HG02588 (cell line): ENCODE measurements at regions not wholly inside any gene's neighbourhood (a gene's known extent, or its start where the extent isn't known, plus 50 kb on each side); places are given as distances from the start of the nearest gene placed in this dataset.

Source experiments
- ATAC-seq: cut with Tn5 transposase; IDR thresholded peaks from one replicate; pipeline ENCODE4 v1.9.1; 2021; ENCODE audit warnings: mild to moderate bottlenecking, moderate library complexity; ENCODE audit not compliant: unreplicated experiment

GRCh38 chr2:18332477-18332876, 228.0 kb downstream of the RDH14 start:
- no peak for ATAC-seq

GRCh38 chr2:18325118-18325517, 235.3 kb downstream of the RDH14 start:
- no peak for ATAC-seq

GRCh38 chr2:18319987-18320386, 240.5 kb downstream of the RDH14 start:
- ATAC-seq: no peak

- ATAC-seq: no peak
Measured at GRCh38 chr2:18317017-18317416, 243.4 kb downstream of the RDH14 start.

- ATAC-seq: no peak
Measured at GRCh38 chr2:18312818-18313217, 247.6 kb downstream of the RDH14 start.

GRCh38 chr2:18311420-18312195, 248.8 kb downstream of the RDH14 start:
- ATAC-seq: no peak

- ATAC-seq: no peak
Measured at GRCh38 chr2:18309627-18310026, 250.8 kb downstream of the RDH14 start.

- no peak for ATAC-seq
Measured at GRCh38 chr2:18309188-18309587, 251.3 kb downstream of the RDH14 start.

GRCh38 chr2:18304849-18305248, 255.6 kb downstream of the RDH14 start:
- no peak for ATAC-seq

GRCh38 chr2:18301421-18302139, 258.9 kb downstream of the RDH14 start:
- ATAC-seq: no peak

GRCh38 chr2:18299423-18300212, 260.8 kb downstream of the RDH14 start:
- no peak for ATAC-seq

- no peak for ATAC-seq
Measured at GRCh38 chr2:18297534-18298058, 262.9 kb downstream of the RDH14 start.

- ATAC-seq: no peak
Measured at GRCh38 chr2:18290386-18290785, 270.1 kb downstream of the RDH14 start.

- no peak for ATAC-seq
Measured at GRCh38 chr2:18286897-18287296, 273.6 kb downstream of the RDH14 start.

GRCh38 chr2:18284331-18284730, 276.1 kb downstream of the RDH14 start:
- no peak for ATAC-seq

- no peak for ATAC-seq
Measured at GRCh38 chr2:18282026-18282425, 278.4 kb downstream of the RDH14 start.

- ATAC-seq: no peak
Measured at GRCh38 chr2:18276583-18277075, 283.8 kb downstream of the RDH14 start.

- ATAC-seq: no peak
Measured at GRCh38 chr2:18273205-18273604, 287.2 kb downstream of the RDH14 start.

GRCh38 chr2:18272148-18272494, 288.3 kb downstream of the RDH14 start:
- ATAC-seq: no peak

GRCh38 chr2:18271370-18272147, 288.9 kb downstream of the RDH14 start:
- no peak for ATAC-seq
